PC-9 (cell line): ENCODE measurements at regions not wholly inside any gene's neighbourhood (a gene's known extent, or its start where the extent isn't known, plus 50 kb on each side); places are given as distances from the start of the nearest gene placed in this dataset.

Experiments
- CTCF ChIP-seq: fragments of 200-600 bp; sonication (generic); conservative IDR thresholded peaks from 2 replicates; pipeline ENCODE4 v1.6.1; 2017; ENCODE audit warnings: mixed run types, antibody characterized with exemption, mild to moderate bottlenecking, moderate library complexity
- EZH2 ChIP-seq: fragments of 200-600 bp; sonication (generic); IDR thresholded peaks from 2 replicates; pipeline ENCODE4 v1.8.0; 2017; ENCODE audit warnings: antibody characterized with exemption, low read depth

GRCh38 chr3:159937561-159938166, 51.0 kb upstream of the IL12A start:
- no peak for TF ChIP-seq CTCF
- TF ChIP-seq EZH2, result no peak
